OCI-LY3 (cell line): ENCODE measurements at regions not wholly inside any gene's neighbourhood (a gene's known extent, or its start where the extent isn't known, plus 50 kb on each side); places are given as distances from the start of the nearest gene placed in this dataset.

Experiments
- EZH2phosphoT487 ChIP-seq: fragments of 200-600 bp; shearing (Covaris generic); IDR thresholded peaks from 2 replicates; pipeline ENCODE4 v1.6.1; 2018; ENCODE audit warnings: antibody characterized with exemption, mixed run types, low read depth
- TF ChIP-seq, protein P1 (sequence below): fragments of 200-600, 300-600 bp; sonication (generic); IDR thresholded peaks from 2 replicates; pipeline ENCODE4 v1.5.1; 2014; ENCODE audit warnings: antibody characterized with exemption, low read length, low read depth

DNA sequence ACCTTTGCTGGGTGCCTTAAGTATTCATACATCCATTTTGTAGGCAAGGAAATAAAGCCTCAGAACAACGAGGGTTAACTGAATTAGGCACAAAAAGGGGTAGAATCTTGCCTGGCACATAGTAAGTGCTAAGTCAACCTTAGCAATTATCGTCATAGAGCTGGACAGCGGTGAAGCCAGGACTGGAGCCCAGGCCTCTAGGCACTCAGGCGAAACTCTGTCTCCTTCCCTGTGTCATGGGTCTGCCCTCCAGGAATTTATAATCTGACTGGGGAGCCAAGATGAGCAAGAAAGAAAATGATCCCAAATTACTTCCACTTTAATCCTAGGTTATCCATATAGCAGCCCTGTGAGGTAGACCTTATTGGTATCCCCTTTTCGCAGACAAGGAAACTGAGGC is 61.4 kb downstream of the KATNIP start:
- TF ChIP-seq, protein P1, sequence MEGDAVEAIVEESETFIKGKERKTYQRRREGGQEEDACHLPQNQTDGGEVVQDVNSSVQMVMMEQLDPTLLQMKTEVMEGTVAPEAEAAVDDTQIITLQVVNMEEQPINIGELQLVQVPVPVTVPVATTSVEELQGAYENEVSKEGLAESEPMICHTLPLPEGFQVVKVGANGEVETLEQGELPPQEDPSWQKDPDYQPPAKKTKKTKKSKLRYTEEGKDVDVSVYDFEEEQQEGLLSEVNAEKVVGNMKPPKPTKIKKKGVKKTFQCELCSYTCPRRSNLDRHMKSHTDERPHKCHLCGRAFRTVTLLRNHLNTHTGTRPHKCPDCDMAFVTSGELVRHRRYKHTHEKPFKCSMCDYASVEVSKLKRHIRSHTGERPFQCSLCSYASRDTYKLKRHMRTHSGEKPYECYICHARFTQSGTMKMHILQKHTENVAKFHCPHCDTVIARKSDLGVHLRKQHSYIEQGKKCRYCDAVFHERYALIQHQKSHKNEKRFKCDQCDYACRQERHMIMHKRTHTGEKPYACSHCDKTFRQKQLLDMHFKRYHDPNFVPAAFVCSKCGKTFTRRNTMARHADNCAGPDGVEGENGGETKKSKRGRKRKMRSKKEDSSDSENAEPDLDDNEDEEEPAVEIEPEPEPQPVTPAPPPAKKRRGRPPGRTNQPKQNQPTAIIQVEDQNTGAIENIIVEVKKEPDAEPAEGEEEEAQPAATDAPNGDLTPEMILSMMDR, result no peak
- TF ChIP-seq EZH2phosphoT487, result no peak
